Liver (tissue), 8 donors: ENCODE measurements at regions not wholly inside any gene's neighbourhood (a gene's known extent, or its start where the extent isn't known, plus 50 kb on each side); places are given as distances from the start of the nearest gene placed in this dataset.
A peak's percentile ranks its signal among the peaks of the same experiment; 100 is the strongest.

Experiments
- DNase-seq: peaks from one replicate; pipeline ENCODE4 v3.0.0-alpha.2; 2017; ENCODE audit warnings: low spot score
- H3K27ac ChIP-seq, 2 donors: one replicate each; pipeline ENCODE4 v1.7.0; 2013; ENCODE audit warnings: inconsistent platforms in 2 of 2, low read length in 2 of 2, control low read depth in 1 of 2, low read depth in 1 of 2, mild to moderate bottlenecking in 1 of 2
- H3K27me3 ChIP-seq, 4 donors: one replicate each; pipeline versions ENCODE4 v1.6.1 to v1.7.0; 2013; ENCODE audit warnings: low read length in 3 of 4, inconsistent platforms in 1 of 4, mild to moderate bottlenecking in 1 of 4, moderate library complexity in 1 of 4; ENCODE audit not compliant: control insufficient read depth in 4 of 4, insufficient read depth in 4 of 4
- H3K36me3 ChIP-seq, 4 donors: one replicate each; pipeline versions ENCODE4 v1.6.1 to v1.7.0; 2013; ENCODE audit warnings: low read length in 3 of 4, mild to moderate bottlenecking in 3 of 4, low read depth in 1 of 4, moderate library complexity in 1 of 4; ENCODE audit not compliant: control insufficient read depth in 4 of 4, insufficient read depth in 3 of 4
- H3K4me1 ChIP-seq, 4 donors: one replicate each; pipeline versions ENCODE4 v1.6.1 to v1.7.0; 2013; ENCODE audit warnings: low read length in 3 of 4, mild to moderate bottlenecking in 3 of 4, moderate library complexity in 1 of 4; ENCODE audit not compliant: control insufficient read depth in 4 of 4, insufficient read depth in 4 of 4
- H3K4me3 ChIP-seq, 3 donors: one replicate each; pipeline versions ENCODE4 v1.6.1 to v1.7.0; 2013; ENCODE audit warnings: low read length in 3 of 3, control low read depth in 1 of 3, low read depth in 1 of 3, mild to moderate bottlenecking in 1 of 3
- H3K9ac ChIP-seq, 2 donors: one replicate each; pipeline ENCODE4 v1.7.0; 2013; ENCODE audit warnings: low read length in 2 of 2, mild to moderate bottlenecking in 2 of 2, moderate library complexity in 2 of 2, control low read depth in 1 of 2, low read depth in 1 of 2
- H3K9me3 ChIP-seq, 4 donors: one replicate each; pipeline versions ENCODE4 v1.6.1 to v1.7.0; 2013; ENCODE audit warnings: low read length in 3 of 4; ENCODE audit not compliant: control insufficient read depth in 4 of 4
- EGR1 ChIP-seq, 2 donors: IDR thresholded peaks; 2 replicates each; pipeline ENCODE4 v1.6.1; 2016 to 2018; ENCODE audit warnings: antibody characterized with exemption in 2 of 2, low read depth in 2 of 2
- FOXA2 ChIP-seq: IDR thresholded peaks from 2 replicates; pipeline ENCODE4 v1.6.1; 2016; ENCODE audit warnings: antibody characterized with exemption
- HNF4A ChIP-seq, 2 donors: conservative IDR thresholded peaks; 2 replicates each; pipeline ENCODE4 v1.6.1; 2016; ENCODE audit warnings: antibody characterized with exemption in 2 of 2, mild to moderate bottlenecking in 2 of 2
- HNF4G ChIP-seq: IDR thresholded peaks from 2 replicates; pipeline ENCODE4 v1.6.1; 2016; ENCODE audit warnings: antibody characterized with exemption
- JUND ChIP-seq, 2 donors: IDR thresholded peaks; 2 replicates each; pipeline ENCODE4 v1.6.1; 2016; ENCODE audit warnings: antibody characterized with exemption in 2 of 2
- NR2F2 ChIP-seq: IDR thresholded peaks from 2 replicates; pipeline ENCODE4 v1.6.1; 2016; ENCODE audit warnings: antibody characterized with exemption
- RAD21 ChIP-seq, 2 donors: IDR thresholded peaks; 2 replicates each; pipeline ENCODE4 v1.6.1; 2016; ENCODE audit warnings: antibody characterized with exemption in 2 of 2, mild to moderate bottlenecking in 2 of 2
- REST ChIP-seq: IDR thresholded peaks from 2 replicates; pipeline ENCODE4 v1.6.1; 2016; ENCODE audit warnings: antibody characterized with exemption, mild to moderate bottlenecking
- RXRA ChIP-seq, 2 donors: IDR thresholded peaks; 2 replicates each; pipeline ENCODE4 v1.6.1; 2017 to 2018; ENCODE audit warnings: antibody characterized with exemption in 2 of 2, mild to moderate bottlenecking in 1 of 2
- SP1 ChIP-seq: IDR thresholded peaks from 2 replicates; pipeline ENCODE4 v1.6.1; 2018; ENCODE audit warnings: antibody characterized with exemption, mild to moderate bottlenecking
- WGBS: extraction: QIAGEN DNeasy Blood & Tissue Kit; methylation state at CpG from one replicate; pipeline ENCODE4 v1.1.7; 2013; 5-methylcytosine and 5-hydroxymethylcytosine counted together
- TF ChIP-seq, protein P1 (sequence below): IDR thresholded peaks from 2 replicates; pipeline ENCODE4 v1.6.1; 2016; ENCODE audit warnings: antibody characterized with exemption
- TF ChIP-seq, protein P2 (sequence below): fragments of 150-350 bp; IDR thresholded peaks from 2 replicates; pipeline ENCODE4 v1.5.1; 2017; ENCODE audit warnings: improper control_type of control experiment, low read depth, low read length; ENCODE audit not compliant: missing input control
- donor health status: healthy.
- donor health status: healthy.
- donor health status: healthy.
- donor health status: healthy.
- donor health status: healthy.

- no peaks in the 10 kb centered on the region for H3K9me3 ChIP-seq
- peaks cover 2 to 5% (median 3%) of the 10 kb centered on the region in 4 donors for H3K4me1 ChIP-seq
- H3K4me3 ChIP-seq, result no peak overlapping the region
- no peaks in the 10 kb centered on the region for H3K27me3 ChIP-seq
- 89% methylated on average over 6 of the region's 6 CpGs for WGBS
- H3K9ac ChIP-seq, result no peak overlapping the region
- no peak for DNase-seq
- TF ChIP-seq, protein P1, sequence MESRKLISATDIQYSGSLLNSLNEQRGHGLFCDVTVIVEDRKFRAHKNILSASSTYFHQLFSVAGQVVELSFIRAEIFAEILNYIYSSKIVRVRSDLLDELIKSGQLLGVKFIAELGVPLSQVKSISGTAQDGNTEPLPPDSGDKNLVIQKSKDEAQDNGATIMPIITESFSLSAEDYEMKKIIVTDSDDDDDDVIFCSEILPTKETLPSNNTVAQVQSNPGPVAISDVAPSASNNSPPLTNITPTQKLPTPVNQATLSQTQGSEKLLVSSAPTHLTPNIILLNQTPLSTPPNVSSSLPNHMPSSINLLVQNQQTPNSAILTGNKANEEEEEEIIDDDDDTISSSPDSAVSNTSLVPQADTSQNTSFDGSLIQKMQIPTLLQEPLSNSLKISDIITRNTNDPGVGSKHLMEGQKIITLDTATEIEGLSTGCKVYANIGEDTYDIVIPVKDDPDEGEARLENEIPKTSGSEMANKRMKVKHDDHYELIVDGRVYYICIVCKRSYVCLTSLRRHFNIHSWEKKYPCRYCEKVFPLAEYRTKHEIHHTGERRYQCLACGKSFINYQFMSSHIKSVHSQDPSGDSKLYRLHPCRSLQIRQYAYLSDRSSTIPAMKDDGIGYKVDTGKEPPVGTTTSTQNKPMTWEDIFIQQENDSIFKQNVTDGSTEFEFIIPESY, result no peak
- H3K36me3 ChIP-seq, result no peaks in the 10 kb centered on the region
- H3K27ac ChIP-seq, result no peak overlapping the region
Observed at GRCh38 chr1:90783181-90783580, 66.1 kb upstream of the BARHL2 start.

DNA sequence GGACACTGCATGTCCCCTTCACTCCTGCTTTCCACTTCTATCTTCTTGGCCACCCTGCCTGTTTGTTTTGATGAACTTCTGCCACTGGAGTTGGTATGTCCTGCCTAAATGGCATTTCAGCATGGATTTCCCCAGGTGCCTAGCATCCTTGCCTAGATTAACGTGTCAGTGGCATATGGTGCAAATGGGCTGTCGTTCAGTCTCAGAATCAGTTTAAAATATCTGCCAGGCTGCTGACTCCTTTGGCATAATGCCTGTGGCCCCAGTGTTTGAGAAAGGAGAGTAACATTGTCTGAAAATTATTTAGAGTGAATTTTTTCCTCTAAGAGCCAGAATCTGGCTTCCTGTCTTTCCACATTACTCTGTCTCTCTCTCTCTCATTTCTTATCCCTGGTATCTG, 64.9 kb upstream of the BARHL2 start:
- 83% methylated on average over 2 of the region's 2 CpGs for WGBS
- Histone ChIP-seq H3K9me3 (no peaks in the 10 kb centered on the region), H3K4me1 (peaks cover 2 to 5% (median 3%) of the 10 kb centered on the region in 4 donors), H3K27ac (no peak overlapping the region), H3K4me3 (no peak overlapping the region), H3K9ac (no peak overlapping the region), H3K36me3 (no peaks in the 10 kb centered on the region), H3K27me3 (no peaks in the 10 kb centered on the region)
- TF ChIP-seq HNF4A (conservative IDR thresholded peaks at IDR 0.05) (no peak), HNF4G (no peak), JUND (IDR thresholded peaks at IDR 0.05) (no peak), EGR1 (IDR thresholded peaks at IDR 0.05; ENCODE audit: low read depth in 2 of 2) (no peak), FOXA2 (no peak), NR2F2 (no peak), SP1 (no peak)
- TF ChIP-seq, protein P2, sequence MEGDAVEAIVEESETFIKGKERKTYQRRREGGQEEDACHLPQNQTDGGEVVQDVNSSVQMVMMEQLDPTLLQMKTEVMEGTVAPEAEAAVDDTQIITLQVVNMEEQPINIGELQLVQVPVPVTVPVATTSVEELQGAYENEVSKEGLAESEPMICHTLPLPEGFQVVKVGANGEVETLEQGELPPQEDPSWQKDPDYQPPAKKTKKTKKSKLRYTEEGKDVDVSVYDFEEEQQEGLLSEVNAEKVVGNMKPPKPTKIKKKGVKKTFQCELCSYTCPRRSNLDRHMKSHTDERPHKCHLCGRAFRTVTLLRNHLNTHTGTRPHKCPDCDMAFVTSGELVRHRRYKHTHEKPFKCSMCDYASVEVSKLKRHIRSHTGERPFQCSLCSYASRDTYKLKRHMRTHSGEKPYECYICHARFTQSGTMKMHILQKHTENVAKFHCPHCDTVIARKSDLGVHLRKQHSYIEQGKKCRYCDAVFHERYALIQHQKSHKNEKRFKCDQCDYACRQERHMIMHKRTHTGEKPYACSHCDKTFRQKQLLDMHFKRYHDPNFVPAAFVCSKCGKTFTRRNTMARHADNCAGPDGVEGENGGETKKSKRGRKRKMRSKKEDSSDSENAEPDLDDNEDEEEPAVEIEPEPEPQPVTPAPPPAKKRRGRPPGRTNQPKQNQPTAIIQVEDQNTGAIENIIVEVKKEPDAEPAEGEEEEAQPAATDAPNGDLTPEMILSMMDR, result no peak
- DNase-seq, result no peak

GRCh38 chr1:90781534-90781933, 64.4 kb upstream of the BARHL2 start:
- TF ChIP-seq NR2F2 (no peak), EGR1 (IDR thresholded peaks at IDR 0.05; ENCODE audit: low read depth in 2 of 2) (no peak), RAD21 (IDR thresholded peaks at IDR 0.05) (no peak), REST (no peak), RXRA (IDR thresholded peaks at IDR 0.05) (peak in 1 of 2 donors; percentile 29)
- WGBS, result 42% methylated on average over 6 of the region's 6 CpGs
- Histone ChIP-seq H3K27me3 (no peaks in the 10 kb centered on the region), H3K36me3 (no peaks in the 10 kb centered on the region), H3K9ac (no peak overlapping the region), H3K4me1 (peaks cover 2 to 5% (median 3%) of the 10 kb centered on the region in 4 donors), H3K27ac (no peak overlapping the region), H3K9me3 (no peaks in the 10 kb centered on the region), H3K4me3 (no peak overlapping the region)
- no peak for DNase-seq
